Mesenteric fat pad (tissue), 1 donor: ENCODE measurements at regions not wholly inside any gene's neighbourhood (a gene's known extent, or its start where the extent isn't known, plus 50 kb on each side); places are given as distances from the start of the nearest gene placed in this dataset.
"Not testable (repeated sequence)": the region's sequence is repeated elsewhere in the genome, so short reads cannot be mapped to it uniquely, and the experiment has no call there.

Source experiments
- DNase-seq: peaks from one replicate; pipeline ENCODE4 v3.0.0-alpha.2; 2020; ENCODE audit warnings: low spot score
- donor health status: DM: yes; HTN: yes; CAD: no.

DNA sequence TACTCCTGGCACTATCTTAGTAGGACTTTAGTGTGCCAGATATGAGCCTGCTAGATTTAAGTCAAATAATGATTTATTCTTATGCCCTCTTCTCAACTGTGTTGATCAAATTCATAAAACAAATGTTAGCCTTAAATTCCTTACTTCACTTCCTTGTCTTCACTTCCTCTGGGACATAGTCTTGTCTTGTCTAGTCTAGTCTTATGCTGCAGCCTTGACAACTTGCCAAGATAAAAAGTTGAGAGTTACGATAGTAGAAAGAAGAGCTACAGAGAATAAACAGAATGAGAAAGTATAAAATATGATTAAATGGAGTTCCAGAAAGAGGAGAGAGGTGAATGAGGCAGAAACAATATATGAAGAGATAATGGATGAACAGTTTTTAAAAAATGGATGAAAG, 378.1 kb downstream of the DAD1 start:
- DNase-seq: no peak

DNA sequence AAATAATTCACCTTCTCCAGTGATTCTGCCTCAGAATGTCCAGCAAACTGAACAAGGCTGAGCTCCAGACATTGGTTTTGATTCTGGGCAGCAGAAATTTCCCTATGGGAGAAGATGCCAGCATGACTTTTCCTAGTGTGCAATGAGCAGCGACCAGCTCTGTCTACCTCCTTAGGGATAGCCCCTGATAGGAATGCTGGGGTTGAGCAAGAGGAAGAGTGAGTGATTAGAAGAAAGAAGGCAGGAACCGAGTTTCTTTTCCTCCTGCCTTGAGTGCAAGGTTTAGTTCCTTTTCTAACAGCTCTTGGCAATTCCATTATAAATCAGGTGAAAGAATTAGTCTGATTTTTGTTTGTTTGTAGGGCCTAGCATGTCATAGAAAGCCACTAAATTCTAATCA, 379.0 kb downstream of the DAD1 start:
- DNase-seq: no peak

DNA sequence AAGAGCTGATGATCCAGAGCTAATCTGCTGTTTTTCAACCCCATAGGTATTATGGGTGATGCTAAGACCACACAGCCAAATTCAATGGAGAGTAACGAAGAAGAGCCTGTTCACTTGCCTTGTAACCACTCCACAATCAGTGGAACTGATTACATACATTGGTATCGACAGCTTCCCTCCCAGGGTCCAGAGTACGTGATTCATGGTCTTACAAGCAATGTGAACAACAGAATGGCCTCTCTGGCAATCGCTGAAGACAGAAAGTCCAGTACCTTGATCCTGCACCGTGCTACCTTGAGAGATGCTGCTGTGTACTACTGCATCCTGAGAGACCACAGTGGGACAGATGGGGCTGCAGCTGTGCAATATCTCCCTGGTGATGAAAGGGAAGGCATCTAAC, 386.0 kb downstream of the DAD1 start:
- DNase-seq: no peak

DNA sequence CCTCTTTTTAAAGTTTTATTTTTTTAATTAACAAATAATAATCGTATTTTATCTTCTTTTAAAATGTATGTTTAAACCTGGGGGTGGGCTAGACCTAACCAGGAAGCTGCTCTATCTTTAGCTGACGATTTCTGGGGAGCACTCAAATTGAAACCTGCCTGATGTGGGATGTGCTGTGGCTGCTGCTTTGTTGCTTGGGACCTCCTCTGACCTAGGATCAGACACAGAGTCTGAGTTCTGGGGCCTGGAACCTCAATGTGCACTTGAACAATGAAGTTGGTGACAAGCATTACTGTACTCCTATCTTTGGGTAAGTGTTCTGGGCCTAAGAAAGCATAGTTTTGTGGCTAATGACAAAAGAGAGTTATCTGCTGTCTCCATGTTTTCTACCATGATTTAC, 386.7 kb downstream of the DAD1 start:
- DNase-seq: no peak

DNA sequence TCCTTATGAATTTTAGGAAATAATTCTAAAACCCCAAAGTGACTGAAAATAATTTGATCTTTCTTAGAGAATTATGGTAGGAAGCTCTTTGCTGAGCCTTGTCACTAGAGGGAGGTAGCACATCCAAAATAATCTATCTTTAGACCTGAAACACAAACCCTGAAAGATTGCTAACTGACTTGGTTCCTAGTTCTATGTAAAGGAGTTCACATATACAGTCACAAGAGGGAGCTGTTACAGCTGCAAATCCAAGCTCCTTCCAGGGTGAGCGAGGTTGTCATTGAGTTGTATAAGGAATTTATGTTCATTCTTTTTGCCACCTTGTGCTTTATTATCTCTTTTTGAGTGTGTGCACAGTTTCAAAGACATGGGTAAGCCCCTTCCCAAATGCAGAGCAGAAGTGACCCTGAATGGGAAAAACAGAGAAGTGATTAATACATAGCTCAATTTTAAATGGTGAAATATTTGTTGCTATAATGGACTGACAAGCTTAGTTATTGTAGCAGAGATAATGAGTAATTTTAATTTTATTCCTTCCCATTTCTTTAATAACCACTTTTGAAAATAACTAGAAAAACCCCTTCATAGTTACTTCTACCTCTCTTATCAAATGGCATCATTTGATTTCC, 387.9 kb downstream of the DAD1 start:
- DNase-seq: no peak

DNA sequence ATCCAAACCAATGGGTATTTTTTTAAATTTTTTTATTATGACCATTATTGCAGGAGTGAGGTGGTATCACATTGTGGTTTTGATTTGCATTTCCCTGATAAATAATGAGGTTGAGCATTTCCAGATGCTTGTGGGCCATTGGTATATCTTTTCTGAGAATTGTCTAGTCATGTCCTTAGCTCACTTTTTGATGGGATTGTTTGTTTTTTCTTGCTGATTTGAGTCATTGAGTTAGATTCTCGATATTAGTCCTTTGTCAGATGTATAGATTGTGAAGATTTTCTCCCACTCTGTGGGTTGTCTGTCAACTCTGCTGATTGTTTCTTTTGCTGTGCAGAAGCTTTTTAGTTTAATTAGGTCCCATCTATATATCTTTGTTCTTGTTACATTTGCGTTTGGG, 388.9 kb downstream of the DAD1 start:
- DNase-seq: not testable (repeated sequence)

DNA sequence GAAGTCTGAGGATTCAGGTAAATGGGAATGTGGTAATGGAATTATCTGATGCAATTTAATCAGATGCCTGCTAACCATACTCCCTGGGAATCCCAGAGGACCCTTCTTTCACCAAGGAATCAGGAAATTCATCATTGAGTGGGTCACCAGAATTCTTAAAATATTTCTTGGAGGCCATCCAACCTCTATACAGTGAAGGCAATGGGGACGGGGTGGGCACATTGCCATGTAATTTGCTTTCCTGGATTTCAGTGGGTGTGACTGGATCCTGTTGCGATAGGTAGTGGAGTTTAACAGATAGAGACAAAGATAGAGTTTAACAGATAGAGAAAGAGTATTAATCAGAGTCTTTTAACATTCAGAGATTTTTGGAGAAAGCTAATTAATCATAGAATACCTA, 394.4 kb downstream of the DAD1 start:
- DNase-seq: no peak

DNA sequence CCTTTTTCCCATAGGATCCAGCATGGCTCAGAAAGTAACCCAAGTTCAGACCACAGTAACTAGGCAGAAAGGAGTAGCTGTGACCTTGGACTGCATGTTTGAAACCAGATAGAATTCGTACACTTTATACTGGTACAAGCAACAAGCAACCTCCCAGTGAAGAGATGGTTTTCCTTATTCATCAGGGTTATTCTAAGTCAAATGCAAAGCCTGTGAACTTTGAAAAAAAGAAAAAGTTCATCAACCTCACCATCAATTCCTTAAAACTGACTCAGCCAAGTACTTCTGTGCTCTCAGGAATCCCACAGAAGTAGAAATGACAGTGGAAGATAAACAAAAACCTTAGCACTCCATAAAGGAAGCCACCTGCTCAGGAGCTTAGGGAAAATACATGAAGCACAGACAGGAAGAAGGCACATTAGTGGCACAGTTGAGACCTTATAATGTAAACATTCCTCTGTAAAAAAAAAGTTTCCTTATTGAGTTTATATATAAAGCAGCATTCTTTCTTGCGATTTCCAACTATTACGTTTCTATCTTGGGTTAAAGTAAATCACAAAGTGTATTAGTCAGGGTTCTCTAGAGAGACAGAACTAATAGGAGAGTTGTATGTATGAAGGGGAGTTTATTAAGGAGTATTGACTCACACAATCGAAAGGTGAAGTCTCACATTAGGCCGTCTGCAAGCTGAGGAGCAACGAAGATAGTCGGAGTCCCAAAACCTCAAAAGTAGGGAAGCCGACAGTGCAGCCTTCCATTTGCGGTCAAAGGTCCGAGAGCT, 398.4 kb downstream of the DAD1 start:
- DNase-seq: no peak

DNA sequence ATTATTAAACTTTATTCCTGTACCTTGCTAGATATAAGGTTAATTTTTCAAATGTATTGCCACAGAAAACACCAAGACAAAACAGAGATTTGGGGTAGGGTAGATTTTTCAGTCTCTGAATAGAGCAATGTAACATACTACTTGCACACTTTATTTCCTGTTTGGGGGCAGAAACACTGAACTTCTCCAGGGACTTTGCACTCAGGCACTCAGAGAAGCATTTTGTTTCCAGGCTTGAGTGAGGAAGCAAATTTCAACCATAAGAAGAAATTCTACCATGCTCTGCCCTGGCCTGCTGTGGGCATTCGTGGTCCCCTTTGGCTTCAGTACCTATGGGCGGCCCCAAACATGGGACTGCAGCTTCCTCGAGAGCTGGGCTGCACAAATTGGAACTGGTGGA, 399.1 kb downstream of the DAD1 start:
- no peak for DNase-seq

DNA sequence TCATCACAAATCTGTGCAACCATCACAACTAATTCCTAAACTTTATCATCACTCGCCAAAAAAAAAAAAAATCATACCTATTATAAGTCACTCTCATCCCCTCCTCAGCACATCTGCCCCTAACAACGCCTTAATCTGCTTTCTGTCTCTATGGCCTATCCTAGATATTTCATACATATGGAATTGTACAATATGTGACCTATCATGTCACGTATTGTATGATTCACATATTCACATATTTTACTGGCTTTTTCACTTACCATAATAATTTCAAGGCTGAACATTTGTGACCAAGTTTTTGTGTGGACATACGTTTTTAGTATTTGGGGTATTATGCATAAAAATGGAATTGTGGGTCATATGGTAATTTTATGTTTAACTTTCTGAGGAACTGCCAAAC, 400.7 kb downstream of the DAD1 start:
- no peak for DNase-seq

DNA sequence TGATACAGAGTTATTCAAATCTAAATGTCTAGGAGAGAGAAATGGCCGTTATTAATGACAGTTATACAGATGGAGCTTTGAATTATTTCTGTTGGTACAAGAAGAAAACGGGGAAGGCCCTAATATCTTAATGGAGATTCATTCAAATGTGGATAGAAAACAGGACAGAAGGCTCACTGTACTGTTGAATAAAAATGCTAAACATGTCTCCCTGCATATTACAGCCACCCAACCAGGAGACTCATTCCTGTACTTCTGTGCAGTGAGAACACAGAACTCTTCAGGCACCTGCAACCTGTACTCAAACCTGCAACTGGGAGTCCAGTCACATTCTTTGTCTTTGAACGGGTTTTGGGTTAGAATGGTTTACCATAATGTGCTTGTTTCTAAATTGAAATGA, 403.2 kb downstream of the DAD1 start:
- DNase-seq: no peak

DNA sequence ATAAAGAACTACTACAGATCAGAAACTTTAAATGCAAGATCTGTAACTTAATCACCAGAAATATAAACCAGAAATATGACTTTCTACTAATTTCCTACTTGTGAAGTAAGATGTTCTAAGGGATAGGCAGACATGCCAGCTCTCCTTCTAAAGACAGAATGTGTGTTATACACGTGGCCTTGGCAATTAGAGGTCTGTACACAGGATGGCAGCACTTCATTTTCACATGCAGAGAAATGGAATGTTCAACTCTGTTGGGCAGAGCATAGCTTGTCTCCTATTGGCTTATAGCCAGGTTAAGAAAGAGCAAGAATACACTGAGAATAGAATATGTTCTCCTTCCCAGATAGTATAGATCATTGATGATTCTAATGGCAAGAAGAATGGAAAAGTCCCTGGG, 403.8 kb downstream of the DAD1 start:
- DNase-seq: no peak

DNA sequence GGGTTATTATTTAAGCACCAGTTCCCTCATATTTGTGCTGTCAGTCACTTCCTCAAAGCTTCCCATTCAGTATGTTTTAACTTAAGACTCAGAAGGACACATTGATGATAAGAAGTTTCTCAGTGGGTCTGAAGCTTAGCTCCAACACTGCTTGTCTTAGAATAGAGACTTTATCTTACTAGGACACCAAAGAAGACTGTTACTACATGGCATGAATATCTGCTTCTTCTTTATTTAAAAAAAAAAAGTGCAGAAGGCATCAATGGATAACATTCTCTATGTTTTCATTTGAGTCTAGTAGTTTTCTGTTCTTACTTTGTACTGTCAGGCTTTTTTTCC, 404.2 kb downstream of the DAD1 start:
- no peak for DNase-seq

DNA sequence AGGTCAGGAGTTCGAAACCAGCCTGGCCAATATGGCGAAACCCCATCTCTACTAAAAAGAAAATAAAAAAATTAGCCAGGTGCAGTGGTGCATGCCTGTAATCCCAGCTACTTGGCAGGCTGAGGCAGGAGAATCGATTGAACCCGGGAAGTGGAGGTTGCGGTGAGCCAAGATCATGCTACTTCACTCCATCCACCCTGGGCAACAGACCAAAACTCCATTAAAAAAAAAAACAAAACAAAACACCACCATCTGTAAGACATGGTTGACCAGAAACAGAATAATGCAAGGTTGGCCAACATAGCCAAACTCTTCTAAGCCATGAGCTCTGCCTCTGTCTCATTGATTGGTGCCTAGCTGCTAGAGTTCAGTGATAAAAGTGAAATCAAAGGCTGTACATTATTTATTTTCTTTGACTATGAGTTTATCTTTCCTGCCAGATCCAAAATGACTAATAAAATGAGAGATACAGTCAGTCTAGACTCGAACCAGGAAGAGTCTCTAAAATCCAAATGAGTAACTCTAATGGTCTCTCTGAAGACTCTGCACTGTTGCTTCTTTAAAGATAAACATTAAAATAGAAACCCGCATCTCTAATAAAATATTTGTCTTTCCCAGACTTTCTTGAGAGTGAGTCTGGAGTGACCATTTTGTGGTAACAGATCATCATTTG, 404.7 kb downstream of the DAD1 start:
- DNase-seq: no peak

DNA sequence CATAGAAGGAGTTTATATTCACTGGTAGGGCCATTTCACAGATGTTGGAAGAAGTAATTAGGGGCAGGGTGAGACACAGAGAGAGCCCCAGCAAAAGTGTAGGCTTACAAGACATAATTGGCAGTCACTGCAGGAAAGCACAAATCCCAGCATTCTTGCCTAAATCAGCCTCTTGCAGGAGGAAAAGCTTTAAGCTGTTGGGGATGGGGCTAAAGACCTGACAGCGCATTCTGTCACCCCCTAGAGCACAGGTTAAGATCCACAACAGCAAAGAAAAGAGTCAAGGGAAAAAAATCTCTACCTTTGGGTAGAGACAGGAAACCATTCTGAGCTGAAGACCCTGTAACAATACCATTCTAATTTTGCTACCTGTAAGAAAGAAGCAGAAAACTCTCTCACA, 409.0 kb downstream of the DAD1 start:
- no peak for DNase-seq

DNA sequence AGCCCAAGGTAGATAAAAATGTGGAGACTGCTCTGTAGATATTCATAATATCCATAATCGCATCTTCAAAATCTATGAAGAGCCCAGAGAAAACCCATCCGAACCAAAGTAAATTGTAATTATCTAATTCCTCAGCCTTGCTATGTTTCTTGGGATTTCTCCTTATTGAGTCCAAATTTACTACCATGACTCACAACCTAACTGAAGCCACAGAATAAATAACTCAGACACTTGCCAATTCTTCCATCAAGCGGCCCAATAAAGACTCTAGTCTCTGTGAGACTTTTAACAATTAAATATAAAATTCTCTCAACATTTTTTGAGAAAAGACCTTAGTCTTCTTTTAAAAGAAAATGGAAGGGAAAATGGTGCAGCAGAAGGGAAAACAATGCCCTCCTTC, 409.8 kb downstream of the DAD1 start:
- no peak for DNase-seq

DNA sequence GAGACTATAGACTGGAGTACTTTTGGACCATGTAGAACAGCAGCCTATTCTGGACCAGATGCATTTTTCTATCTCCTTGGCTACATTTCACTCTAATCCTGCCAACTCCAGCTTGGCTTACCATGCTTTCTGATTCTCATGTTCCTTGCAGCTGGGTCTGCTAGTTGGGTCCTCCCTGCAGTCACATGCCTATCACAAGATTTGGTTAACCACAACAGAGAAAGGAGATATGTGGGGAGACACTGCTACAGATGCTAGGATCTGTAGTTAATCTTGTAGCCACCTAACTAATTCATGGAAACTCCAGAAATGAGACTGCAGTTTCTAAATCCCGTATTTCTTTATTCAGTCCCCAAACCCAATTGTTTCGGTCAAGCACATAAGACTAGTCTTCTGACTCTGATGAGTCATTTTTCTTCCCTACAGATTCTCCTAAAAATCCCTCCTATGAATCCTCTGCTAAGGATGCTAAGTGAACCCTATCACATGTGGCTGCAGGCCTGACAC, 410.6 kb downstream of the DAD1 start:
- no peak for DNase-seq

DNA sequence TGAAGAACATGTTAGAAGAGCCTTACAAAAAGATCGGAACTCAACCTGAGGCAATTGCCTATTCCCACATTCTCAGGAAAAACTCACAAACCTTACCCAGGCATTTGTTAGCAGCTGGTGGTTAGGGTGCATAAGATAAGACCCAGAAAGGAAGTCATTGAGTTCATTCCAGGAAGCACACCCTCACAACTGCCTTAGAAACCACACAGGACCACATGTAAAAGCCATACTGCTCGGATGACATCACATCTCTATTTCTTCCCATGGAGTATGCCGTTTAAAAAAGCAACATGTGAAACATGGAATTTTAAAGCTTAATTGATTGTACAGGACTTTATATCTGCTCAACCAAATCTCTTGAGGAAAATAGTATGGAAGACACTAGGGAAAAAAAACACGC, 411.2 kb downstream of the DAD1 start:
- no peak for DNase-seq

DNA sequence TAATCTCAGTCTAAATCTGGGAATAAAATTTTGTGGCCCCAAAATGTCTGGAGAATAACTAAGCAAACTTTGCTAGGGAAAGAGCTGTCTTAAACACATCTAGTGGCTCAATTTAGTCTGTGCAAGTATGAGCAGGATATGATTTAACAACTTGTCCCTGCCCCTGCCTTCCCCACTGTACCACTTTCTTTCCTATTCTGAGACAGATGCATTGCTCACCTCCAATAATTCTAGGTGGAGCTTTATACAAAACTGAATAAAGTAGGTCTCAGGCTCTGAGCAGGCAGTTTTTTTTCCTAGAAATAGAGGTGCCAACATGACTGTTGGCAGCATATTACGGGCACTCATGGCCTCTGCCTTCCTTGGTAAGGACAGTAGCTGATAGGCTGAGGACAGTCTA, 412.1 kb downstream of the DAD1 start:
- DNase-seq: no peak

DNA sequence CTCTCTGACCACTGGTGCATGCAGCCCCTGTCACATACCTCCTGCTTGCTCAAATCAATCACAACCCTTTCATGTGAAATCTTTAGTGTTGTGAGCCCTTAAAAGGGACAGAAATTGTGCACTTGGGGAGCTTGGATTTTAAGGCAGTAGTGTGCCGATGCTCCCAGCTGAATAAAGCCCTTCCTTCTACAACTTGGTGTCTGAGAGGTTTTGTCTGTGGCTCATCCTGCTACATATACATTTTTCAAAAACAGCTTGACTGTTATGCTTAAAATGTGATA, 413.8 kb downstream of the DAD1 start:
- DNase-seq: not testable (repeated sequence)

DNA sequence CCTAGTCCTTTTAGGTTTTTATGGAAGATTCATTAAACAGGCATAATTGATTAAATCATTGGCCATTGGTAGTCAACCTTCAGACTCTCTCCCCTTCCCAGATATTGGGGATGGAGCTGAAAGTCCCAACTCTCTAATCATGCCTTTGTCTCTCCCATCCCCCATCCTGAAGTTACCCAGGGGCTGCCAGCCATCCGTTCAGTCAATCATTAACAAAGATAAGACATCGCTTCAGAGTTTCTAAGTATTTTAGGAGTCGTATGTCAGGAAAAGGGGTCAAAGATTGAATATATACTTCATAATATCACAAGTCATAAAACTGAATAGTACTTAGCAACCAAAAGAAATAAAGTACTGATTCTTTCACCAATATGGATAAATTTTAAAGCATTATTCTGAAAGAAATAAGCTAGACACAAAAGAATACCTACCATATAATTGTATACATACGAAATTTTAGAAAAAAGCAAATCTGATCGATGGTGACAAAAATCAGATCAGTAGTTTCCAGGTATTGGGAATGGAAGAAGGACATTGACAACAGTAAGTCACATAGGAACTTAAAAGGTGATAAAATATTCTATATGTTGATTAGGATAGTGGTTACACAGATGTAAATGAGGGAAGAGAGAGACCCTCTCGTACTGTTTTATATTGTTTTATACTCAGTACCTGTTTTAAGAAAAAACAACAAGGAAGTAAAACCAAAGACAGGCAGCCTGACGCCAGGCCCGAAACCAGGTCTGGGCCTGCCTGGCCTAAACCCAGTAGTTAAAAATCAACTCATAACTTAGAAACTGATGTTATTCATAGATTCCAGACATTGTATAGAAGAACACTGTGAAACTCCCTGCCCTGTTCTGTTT, 414.4 kb downstream of the DAD1 start:
- no peak for DNase-seq
